BJ (cell line): ENCODE measurements at regions not wholly inside any gene's neighbourhood (a gene's known extent, or its start where the extent isn't known, plus 50 kb on each side); places are given as distances from the start of the nearest gene placed in this dataset.
"Not testable (repeated sequence)": the region's sequence is repeated elsewhere in the genome, so short reads cannot be mapped to it uniquely, and the experiment has no call there.

Source experiments
- CTCF ChIA-PET: fragments of 350-600 bp; formaldehyde crosslinking; extraction: SDS; loops from one replicate; lab custom pipeline; 2021; ENCODE audit warnings: antibody characterized with exemption, inconsistent platforms; lab: Yijun Ruan, JAX
- POLR2A ChIA-PET: fragments of 300-600 bp; sonication (Branson Sonifier 250); formaldehyde crosslinking; extraction: SDS; loops from one replicate; lab custom pipeline; 2021; ENCODE audit warnings: antibody characterized with exemption; lab: Charles Lee
- DNase-seq: peaks from one replicate; pipeline ENCODE4 v3.0.0-alpha.2; 2011; ENCODE audit warnings: low read depth
- H3K27me3 ChIP-seq: 2 replicates; pipeline ENCODE4 v1.6.0; 2011; ENCODE audit warnings: low read length; ENCODE audit not compliant: control insufficient read depth, insufficient read depth
- H3K36me3 ChIP-seq: 2 replicates; pipeline ENCODE4 v1.5.1; 2011; ENCODE audit warnings: low read length; ENCODE audit not compliant: control insufficient read depth, insufficient read depth
- H3K4me3 ChIP-seq: 2 replicates; pipeline ENCODE4 v1.5.1; 2011; ENCODE audit warnings: low read depth, mild to moderate bottlenecking, control low read depth, low read length
- TF ChIP-seq, protein P1 (sequence below): IDR thresholded peaks from 2 replicates; pipeline ENCODE4 v1.5.1; 2011; ENCODE audit warnings: low read depth, mild to moderate bottlenecking, control low read depth, inconsistent platforms, low read length, moderate library complexity; ENCODE audit not compliant: insufficient read depth

DNA sequence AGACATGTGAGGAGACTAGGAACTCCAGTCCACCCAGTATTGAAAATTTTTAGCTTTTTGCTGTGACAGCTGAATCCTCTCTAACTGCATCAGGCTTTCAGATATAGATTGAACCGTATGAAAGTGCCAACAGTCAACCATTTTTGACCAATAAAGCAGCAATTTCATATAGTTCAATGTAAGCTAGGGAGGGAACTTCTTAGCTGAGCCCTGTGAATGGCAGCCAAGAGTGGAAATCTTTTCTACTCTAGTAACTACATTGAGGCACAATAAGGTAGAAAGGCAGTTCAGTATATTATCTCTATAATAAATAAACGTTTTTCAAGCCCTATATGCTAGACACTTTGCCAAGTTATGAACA lies 96.3 kb upstream of the TANK start:
- Histone ChIP-seq H3K27me3 (no peaks in the 10 kb centered on the region), H3K4me3 (no peak overlapping the region), H3K36me3 (no peaks in the 10 kb centered on the region)
- no peak for DNase-seq
- CTCF ChIA-PET, result interaction anchor here (0.6 to 2.7 kb wide), 49 partner anchors 9 to 1444 kb away, joined by 3 to 26 read pairs (median 4); no protein-coding TSS in a partner anchor
- TF ChIP-seq, protein P1, sequence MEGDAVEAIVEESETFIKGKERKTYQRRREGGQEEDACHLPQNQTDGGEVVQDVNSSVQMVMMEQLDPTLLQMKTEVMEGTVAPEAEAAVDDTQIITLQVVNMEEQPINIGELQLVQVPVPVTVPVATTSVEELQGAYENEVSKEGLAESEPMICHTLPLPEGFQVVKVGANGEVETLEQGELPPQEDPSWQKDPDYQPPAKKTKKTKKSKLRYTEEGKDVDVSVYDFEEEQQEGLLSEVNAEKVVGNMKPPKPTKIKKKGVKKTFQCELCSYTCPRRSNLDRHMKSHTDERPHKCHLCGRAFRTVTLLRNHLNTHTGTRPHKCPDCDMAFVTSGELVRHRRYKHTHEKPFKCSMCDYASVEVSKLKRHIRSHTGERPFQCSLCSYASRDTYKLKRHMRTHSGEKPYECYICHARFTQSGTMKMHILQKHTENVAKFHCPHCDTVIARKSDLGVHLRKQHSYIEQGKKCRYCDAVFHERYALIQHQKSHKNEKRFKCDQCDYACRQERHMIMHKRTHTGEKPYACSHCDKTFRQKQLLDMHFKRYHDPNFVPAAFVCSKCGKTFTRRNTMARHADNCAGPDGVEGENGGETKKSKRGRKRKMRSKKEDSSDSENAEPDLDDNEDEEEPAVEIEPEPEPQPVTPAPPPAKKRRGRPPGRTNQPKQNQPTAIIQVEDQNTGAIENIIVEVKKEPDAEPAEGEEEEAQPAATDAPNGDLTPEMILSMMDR, result no peak
- POLR2A ChIA-PET, result no interaction called here

DNA sequence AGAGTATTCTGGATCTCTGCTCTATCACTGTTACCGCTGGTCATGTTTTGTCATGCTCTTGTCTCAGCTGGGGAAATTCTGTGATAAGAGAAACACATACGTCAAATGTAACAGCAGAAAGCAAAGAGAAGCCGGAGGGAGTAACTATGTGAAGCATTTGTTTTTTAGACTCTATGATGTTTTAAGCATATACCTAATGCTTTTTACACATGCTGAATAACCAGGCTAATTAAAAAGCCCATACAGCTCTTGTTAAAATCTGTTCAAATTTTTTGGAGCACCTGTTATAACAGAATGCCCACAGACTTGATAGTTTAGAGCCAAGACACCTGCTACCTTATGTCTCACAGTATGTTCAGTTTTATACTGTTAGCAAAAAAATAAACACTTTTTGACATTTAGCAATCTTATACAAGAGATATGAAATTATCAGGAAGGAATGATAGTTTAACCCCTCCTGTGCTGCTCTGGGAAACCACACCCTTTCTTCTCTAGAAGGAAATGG lies 92.3 kb upstream of the TANK start:
- ChIA-PET POLR2A (no interaction called here), CTCF (interaction anchor here (0.8 kb wide), 1 partner anchor 12 kb away, joined by 4 read pairs; no protein-coding TSS in a partner anchor)
- no peaks in the 10 kb centered on the region for H3K27me3 ChIP-seq
- H3K36me3 ChIP-seq, result no peaks in the 10 kb centered on the region
- TF ChIP-seq, protein P1, result no peak
- H3K4me3 ChIP-seq, result no peak overlapping the region
- no peak for DNase-seq

DNA sequence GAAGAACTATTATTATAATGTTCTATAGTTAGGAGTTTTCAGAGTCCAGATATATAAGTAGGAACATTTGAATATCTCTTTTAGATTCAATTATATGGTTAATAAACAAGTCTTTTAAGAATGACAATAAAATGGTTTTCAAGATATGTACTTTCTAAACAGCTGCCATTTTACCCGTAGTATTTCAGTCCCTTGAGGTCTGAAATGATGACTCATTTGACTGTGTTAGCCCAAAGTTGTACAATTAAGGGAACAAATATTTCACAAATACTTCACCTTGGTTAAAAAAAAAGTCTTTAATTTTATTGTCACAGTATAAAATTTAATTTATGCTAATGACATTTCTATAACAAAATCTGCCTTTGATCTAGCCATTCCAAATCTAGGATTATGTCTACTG lies 91.6 kb upstream of the TANK start:
- H3K4me3 ChIP-seq, result no peak overlapping the region
- CTCF ChIA-PET, result no interaction called here
- TF ChIP-seq, protein P1, result no peak
- no peaks in the 10 kb centered on the region for H3K27me3 ChIP-seq
- H3K36me3 ChIP-seq, result no peaks in the 10 kb centered on the region
- POLR2A ChIA-PET, result no interaction called here
- no peak for DNase-seq

DNA sequence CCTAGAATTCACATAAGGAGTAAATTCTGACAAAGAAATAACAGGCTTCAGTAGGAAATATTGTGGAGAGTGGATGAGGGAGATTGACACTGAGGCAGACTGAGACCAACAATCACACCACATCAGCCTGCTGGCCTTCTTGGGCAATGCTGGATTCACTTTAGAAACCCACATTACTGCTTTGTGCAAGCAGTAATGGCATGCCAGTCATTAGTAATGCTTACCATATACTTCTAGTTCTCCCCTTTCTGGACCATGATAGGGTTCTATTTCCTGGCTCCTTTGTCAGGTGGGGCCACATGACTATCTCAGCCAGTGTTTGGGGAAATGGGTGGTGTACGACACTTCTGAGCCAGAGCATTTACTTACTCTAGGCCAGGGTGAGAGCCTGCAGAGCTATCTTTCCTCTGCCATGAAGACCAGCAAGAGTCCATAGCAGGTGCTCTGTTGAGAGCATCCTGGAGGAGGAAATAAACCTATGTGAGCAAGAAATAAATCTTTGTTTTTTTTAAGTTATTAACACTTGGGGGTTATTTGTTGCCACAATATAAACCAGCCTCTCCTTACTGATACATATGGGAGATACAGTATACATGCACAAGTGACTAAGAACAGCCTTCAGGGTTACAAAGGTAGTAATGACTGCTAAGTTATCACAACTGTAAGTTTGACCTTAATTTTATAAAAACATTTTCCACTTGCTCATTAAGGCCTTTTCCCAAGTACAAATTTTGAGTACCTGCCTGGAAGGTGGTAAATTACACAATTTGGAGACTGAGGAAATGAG lies 89.3 kb upstream of the TANK start:
- no peak overlapping the region for H3K4me3 ChIP-seq
- TF ChIP-seq, protein P1, result no peak
- H3K36me3 ChIP-seq, result no peaks in the 10 kb centered on the region
- no peak for DNase-seq
- H3K27me3 ChIP-seq, result no peaks in the 10 kb centered on the region
- ChIA-PET POLR2A (no interaction called here), CTCF (interaction anchor here (1.1 kb wide), 1 partner anchor 19 kb away, joined by 3 read pairs; no protein-coding TSS in a partner anchor)

DNA sequence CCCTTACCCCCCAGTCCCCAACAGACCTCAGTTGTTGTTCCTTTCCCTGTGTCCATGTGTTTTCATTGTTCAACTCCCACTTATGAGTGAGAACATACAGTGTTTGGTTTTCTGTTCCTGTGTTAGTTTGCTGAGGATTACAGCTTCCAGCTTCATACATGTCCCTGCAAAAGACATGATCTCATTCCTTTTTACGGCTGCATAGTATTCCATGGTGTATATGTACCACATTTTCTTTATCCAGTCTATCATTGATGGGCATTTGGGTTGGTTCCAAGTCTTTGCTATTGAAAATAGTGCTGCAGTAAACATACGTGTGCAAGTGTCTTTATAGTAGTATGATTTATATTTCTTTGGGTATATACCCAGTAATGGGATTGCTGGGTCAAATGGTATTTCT lies 87.8 kb upstream of the TANK start:
- H3K27me3 ChIP-seq, DNase-seq, POLR2A ChIA-PET, H3K4me3 ChIP-seq, H3K36me3 ChIP-seq: not testable (repeated sequence)
- CTCF ChIA-PET, result interaction anchor here (5.7 kb wide), 1 partner anchor 9 kb away, joined by 26 read pairs; no protein-coding TSS in a partner anchor
